HUDEP-2 (cell line): ENCODE measurements at regions not wholly inside any gene's neighbourhood (a gene's known extent, or its start where the extent isn't known, plus 50 kb on each side); places are given as distances from the start of the nearest gene placed in this dataset.
"Not testable (repeated sequence)": the region's sequence is repeated elsewhere in the genome, so short reads cannot be mapped to it uniquely, and the experiment has no call there.

Experiments
- DNase-seq, 76 experiments: peaks; one replicate each; lab custom pipeline; 2025; ENCODE audit not compliant: unreplicated experiment in 76 of 76; lab: John Stamatoyannopoulos, UW

GRCh38 chr13:59415498-59415897, 748.2 kb downstream of the DIAPH3 start:
- no peak for DNase-seq

GRCh38 chr13:59416561-59416960, 747.2 kb downstream of the DIAPH3 start:
- DNase-seq = no peak

GRCh38 chr13:59422646-59423045, 741.1 kb downstream of the DIAPH3 start:
- no peak for DNase-seq

- DNase-seq = no peak
Observed at GRCh38 chr13:59423708-59424340, 739.9 kb downstream of the DIAPH3 start.

GRCh38 chr13:59424661-59425060, 739.1 kb downstream of the DIAPH3 start:
- DNase-seq = no peak

- no peak for DNase-seq
Observed at GRCh38 chr13:59425211-59425741, 738.5 kb downstream of the DIAPH3 start.

GRCh38 chr13:59435024-59435423, 728.7 kb downstream of the DIAPH3 start:
- DNase-seq = no peak

GRCh38 chr13:59437544-59438301, 726.0 kb downstream of the DIAPH3 start:
- no peak for DNase-seq

- no peak for DNase-seq
Observed at GRCh38 chr13:59439776-59440428, 723.8 kb downstream of the DIAPH3 start.

- not testable (repeated sequence) for DNase-seq
Observed at GRCh38 chr13:59441068-59441467, 722.7 kb downstream of the DIAPH3 start.

- DNase-seq = no peak
Observed at GRCh38 chr13:59441596-59442280, 722.0 kb downstream of the DIAPH3 start.

GRCh38 chr13:59442461-59442860, 721.3 kb downstream of the DIAPH3 start:
- DNase-seq = no peak

GRCh38 chr13:59442944-59443486, 720.7 kb downstream of the DIAPH3 start:
- no peak for DNase-seq

- no peak for DNase-seq
Observed at GRCh38 chr13:59444210-59444857, 719.4 kb downstream of the DIAPH3 start.

- DNase-seq = no peak
Observed at GRCh38 chr13:59445812-59446211, 717.9 kb downstream of the DIAPH3 start.

- DNase-seq = no peak
Observed at GRCh38 chr13:59446391-59446790, 717.3 kb downstream of the DIAPH3 start.

- no peak for DNase-seq
Observed at GRCh38 chr13:59447031-59447430, 716.7 kb downstream of the DIAPH3 start.

GRCh38 chr13:59447846-59448620, 715.7 kb downstream of the DIAPH3 start:
- no peak for DNase-seq

GRCh38 chr13:59449750-59450149, 714.0 kb downstream of the DIAPH3 start:
- no peak for DNase-seq
